NCI-H2107 (cell line): ENCODE measurements at regions not wholly inside any gene's neighbourhood (a gene's known extent, or its start where the extent isn't known, plus 50 kb on each side); places are given as distances from the start of the nearest gene placed in this dataset.
"Not testable (repeated sequence)": the region's sequence is repeated elsewhere in the genome, so short reads cannot be mapped to it uniquely, and the experiment has no call there.

ENCODE experiments used
- DNase-seq: peaks from one replicate; lab custom pipeline; 2025; lab: John Stamatoyannopoulos, UW

- DNase-seq: not testable (repeated sequence)
Measured at GRCh38 chr1:145482214-145482860, 56.9 kb upstream of the NBPF20 start.

- not testable (repeated sequence) for DNase-seq
Measured at GRCh38 chr1:145475962-145476361, 50.6 kb upstream of the NBPF20 start.

- DNase-seq: not testable (repeated sequence)
Measured at GRCh38 chr1:145475369-145475915, 50.0 kb upstream of the NBPF20 start.
